OCI-LY7 (cell line): ENCODE measurements at regions not wholly inside any gene's neighbourhood (a gene's known extent, or its start where the extent isn't known, plus 50 kb on each side); places are given as distances from the start of the nearest gene placed in this dataset.

Source experiments
- BruUV-seq: library from RNA; stranded (reverse); fragments of 400-500 nt; replicated peaks from 2 replicates; lab custom pipeline; 2021; lab: Mats Ljungman, UMichigan
- CTCF ChIA-PET: fragments of 300-600 bp; sonication (Branson Sonifier 250); formaldehyde crosslinking; loops from one replicate; lab custom pipeline; 2022; ENCODE audit warnings: antibody characterized with exemption; ENCODE audit not compliant: unreplicated experiment; lab: Charles Lee
- POLR2A ChIA-PET: fragments of 300-600 bp; sonication (Branson Sonifier 250); formaldehyde crosslinking; loops from one replicate; lab custom pipeline; 2022; ENCODE audit warnings: antibody characterized with exemption; lab: Charles Lee
- DNase-seq: peaks from one replicate; pipeline ENCODE4 v3.0.0-alpha.2; 2015; ENCODE audit warnings: low spot score
- H2AFZ ChIP-seq: fragments of 200-600 bp; sonication (generic), shearing (Covaris generic); 2 replicates; pipeline ENCODE4 v1.6.1; 2014; ENCODE audit warnings: mild to moderate bottlenecking, antibody characterized with exemption, low read length, moderate library complexity
- H3K27ac ChIP-seq: fragments of 200-600 bp; sonication (generic); 2 replicates; pipeline ENCODE4 v1.5.1; 2014; ENCODE audit warnings: mixed run types, low read depth, mild to moderate bottlenecking, moderate library complexity, low read length, inconsistent platforms; ENCODE audit not compliant: poor library complexity, severe bottlenecking
- H3K36me3 ChIP-seq: fragments of 200-600 bp; sonication (generic); 2 replicates; pipeline ENCODE4 v1.6.1; 2014; ENCODE audit warnings: mild to moderate bottlenecking, antibody characterized with exemption, low read length, moderate library complexity, mixed read lengths; ENCODE audit not compliant: insufficient read depth
- H3K4me1 ChIP-seq: fragments of 200-600 bp; sonication (generic); 2 replicates; pipeline ENCODE4 v1.5.1; 2014; ENCODE audit warnings: mild to moderate bottlenecking, low read length; ENCODE audit not compliant: insufficient read depth, poor library complexity, severe bottlenecking
- H3K4me2 ChIP-seq: fragments of 200-600 bp; sonication (generic); 2 replicates; pipeline ENCODE4 v1.6.1; 2014; ENCODE audit warnings: mild to moderate bottlenecking, low read length
- H3K4me3 ChIP-seq: fragments of 200-600 bp; sonication (generic); 2 replicates; pipeline ENCODE4 v1.5.1; 2014; ENCODE audit warnings: mild to moderate bottlenecking, low read depth, low read length; ENCODE audit not compliant: poor library complexity, severe bottlenecking
- H3K79me2 ChIP-seq: fragments of 200-600 bp; sonication (generic); 2 replicates; pipeline ENCODE4 v1.6.1; 2016; ENCODE audit warnings: low read depth, mild to moderate bottlenecking, low read length, moderate library complexity, mixed read lengths; ENCODE audit not compliant: insufficient read depth
- H3K9me2 ChIP-seq: fragments of 200-600 bp; sonication (generic); 2 replicates; pipeline ENCODE4 v1.6.1; 2016; ENCODE audit warnings: mild to moderate bottlenecking, low read length, mixed read lengths; ENCODE audit not compliant: insufficient read depth
- H3K9me3 ChIP-seq: fragments of 200-600 bp; sonication (generic); 2 replicates; pipeline ENCODE4 v1.6.1; 2014; ENCODE audit warnings: mild to moderate bottlenecking, mixed run types, low read length, mixed read lengths
- H4K20me1 ChIP-seq: fragments of 200-600 bp; sonication (generic); 2 replicates; pipeline ENCODE4 v1.6.1; 2014; ENCODE audit warnings: mild to moderate bottlenecking, antibody characterized with exemption, low read length, moderate library complexity, mixed read lengths; ENCODE audit not compliant: insufficient read depth
- EZH2phosphoT487 ChIP-seq: fragments of 200-600 bp; sonication (generic); IDR thresholded peaks from 2 replicates; pipeline ENCODE4 v1.6.1; 2018; ENCODE audit warnings: low read depth, borderline replicate concordance, mild to moderate bottlenecking, mixed run types, antibody characterized with exemption, low read length, moderate library complexity, mixed read lengths
- intact Hi-C: fragments of 100-400 bp; cut with micrococcal nuclease; formaldehyde crosslinking; loops from one replicate; pipeline ENCODE4 v1.10.0; 2022; ENCODE audit not compliant: unreplicated experiment
- TF ChIP-seq, protein P1 (sequence below): fragments of 200-600 bp; sonication (generic); conservative IDR thresholded peaks from 2 replicates; pipeline ENCODE4 v1.5.1; 2014; ENCODE audit warnings: mild to moderate bottlenecking, antibody characterized with exemption, low read length, moderate library complexity, mixed read lengths

DNA sequence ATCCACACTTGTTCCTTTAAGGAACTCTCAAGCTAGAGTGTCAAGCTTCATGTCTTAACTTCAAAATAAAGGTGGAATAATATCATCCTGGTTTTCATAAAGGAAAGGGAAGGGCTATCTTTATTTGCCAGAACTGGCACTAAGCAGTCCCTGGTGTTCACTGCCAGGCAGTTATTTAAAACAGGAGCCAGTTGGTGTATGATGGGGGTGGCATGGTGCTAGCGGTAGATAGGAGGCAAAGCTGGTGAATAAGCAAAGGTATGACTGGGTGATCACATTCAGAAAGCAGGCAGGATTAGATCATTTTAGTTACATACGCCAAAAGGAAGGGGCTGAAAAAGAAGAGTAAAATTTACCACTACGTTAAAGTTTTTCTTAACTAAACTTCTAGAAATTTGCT lies 776.3 kb downstream of the BCL11A start:
- Histone ChIP-seq H3K4me1 (no peaks in the 10 kb centered on the region), H2AFZ (no peak overlapping the region), H3K4me3 (no peak overlapping the region), H3K79me2 (no peaks in the 10 kb centered on the region), H4K20me1 (no peaks in the 10 kb centered on the region), H3K27ac (no peak overlapping the region), H3K4me2 (no peak overlapping the region), H3K9me2 (no peaks in the 10 kb centered on the region), H3K9me3 (no peaks in the 10 kb centered on the region), H3K36me3 (no peaks in the 10 kb centered on the region)
- DNase-seq, result no peak
- CTCF ChIA-PET, result interaction anchor here (0.6 kb wide), 1 partner anchor 31 kb away, joined by 4 read pairs; no protein-coding TSS in a partner anchor
- POLR2A ChIA-PET, result interaction anchor here (0.6 kb wide), 1 partner anchor 31 kb away, joined by 4 read pairs; no protein-coding TSS in a partner anchor
- TF ChIP-seq, protein P1, sequence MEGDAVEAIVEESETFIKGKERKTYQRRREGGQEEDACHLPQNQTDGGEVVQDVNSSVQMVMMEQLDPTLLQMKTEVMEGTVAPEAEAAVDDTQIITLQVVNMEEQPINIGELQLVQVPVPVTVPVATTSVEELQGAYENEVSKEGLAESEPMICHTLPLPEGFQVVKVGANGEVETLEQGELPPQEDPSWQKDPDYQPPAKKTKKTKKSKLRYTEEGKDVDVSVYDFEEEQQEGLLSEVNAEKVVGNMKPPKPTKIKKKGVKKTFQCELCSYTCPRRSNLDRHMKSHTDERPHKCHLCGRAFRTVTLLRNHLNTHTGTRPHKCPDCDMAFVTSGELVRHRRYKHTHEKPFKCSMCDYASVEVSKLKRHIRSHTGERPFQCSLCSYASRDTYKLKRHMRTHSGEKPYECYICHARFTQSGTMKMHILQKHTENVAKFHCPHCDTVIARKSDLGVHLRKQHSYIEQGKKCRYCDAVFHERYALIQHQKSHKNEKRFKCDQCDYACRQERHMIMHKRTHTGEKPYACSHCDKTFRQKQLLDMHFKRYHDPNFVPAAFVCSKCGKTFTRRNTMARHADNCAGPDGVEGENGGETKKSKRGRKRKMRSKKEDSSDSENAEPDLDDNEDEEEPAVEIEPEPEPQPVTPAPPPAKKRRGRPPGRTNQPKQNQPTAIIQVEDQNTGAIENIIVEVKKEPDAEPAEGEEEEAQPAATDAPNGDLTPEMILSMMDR, result no peak
- no peak for TF ChIP-seq EZH2phosphoT487
- intact Hi-C loops, result no loop called here
- BruUV-seq, result no TSS peak

DNA sequence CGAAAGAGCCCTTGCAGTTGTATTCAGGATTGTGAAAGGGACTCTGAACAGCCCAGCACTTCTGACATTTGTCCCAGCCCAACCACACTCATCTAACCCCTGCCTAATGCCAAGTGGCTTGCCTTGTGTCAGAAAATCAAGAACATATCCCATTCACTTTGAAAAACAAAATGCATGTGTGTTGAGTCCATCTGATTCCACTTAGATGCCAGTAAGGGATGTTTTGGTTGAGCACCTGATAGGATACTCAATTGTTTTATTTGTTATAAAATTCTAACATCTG lies 776.8 kb downstream of the BCL11A start:
- no peak for DNase-seq

DNA sequence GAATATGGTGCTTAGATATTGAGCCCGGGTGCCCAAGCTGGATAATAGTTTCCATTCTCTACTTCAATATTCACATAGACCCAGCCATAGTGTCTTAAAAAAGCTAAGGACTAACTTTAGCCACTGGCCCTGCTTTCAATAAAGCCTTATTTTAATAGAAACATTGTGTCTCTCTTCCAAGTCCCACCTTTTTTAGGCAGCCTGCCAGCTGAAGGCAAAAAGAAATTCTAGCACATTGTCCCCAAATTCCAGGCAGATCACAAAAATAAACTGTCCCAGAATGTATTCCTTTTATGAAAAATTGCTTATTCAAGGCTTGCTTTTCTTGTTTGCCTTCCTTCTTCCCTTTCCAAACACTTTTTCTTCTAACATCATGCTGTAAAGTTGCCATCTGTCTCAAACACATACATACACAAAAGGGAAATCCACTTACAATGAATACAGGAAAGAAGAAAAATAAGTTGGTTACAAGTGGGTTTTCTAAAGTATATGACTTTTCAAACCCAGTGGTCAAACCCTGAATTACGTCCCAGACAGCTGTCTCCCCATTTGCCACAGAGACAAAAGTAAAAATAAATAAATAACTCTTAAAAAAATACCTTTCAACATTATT lies 778.5 kb downstream of the BCL11A start:
- CTCF ChIA-PET, result no interaction called here
- DNase-seq, result no peak
- no peaks in the 10 kb centered on the region for H3K9me3 ChIP-seq
- H3K4me3 ChIP-seq, result no peak overlapping the region
- TF ChIP-seq, protein P1, result 0 out of 2 replicates have a peak, but pooled peaks have one; percentile 18
- no peak for TF ChIP-seq EZH2phosphoT487
- H4K20me1 ChIP-seq, result no peaks in the 10 kb centered on the region
- no peak overlapping the region for H3K4me2 ChIP-seq
- H2AFZ ChIP-seq, result no peak overlapping the region
- H3K9me2 ChIP-seq, result no peaks in the 10 kb centered on the region
- POLR2A ChIA-PET, result no interaction called here
- H3K4me1 ChIP-seq, result no peaks in the 10 kb centered on the region
- intact Hi-C loops, result no loop called here
- no peaks in the 10 kb centered on the region for H3K36me3 ChIP-seq
- no peak overlapping the region for H3K27ac ChIP-seq
- no peaks in the 10 kb centered on the region for H3K79me2 ChIP-seq
- no TSS peak for BruUV-seq

More for the DNA sequence above, 776.8 kb downstream of the BCL11A start:
- no peaks in the 10 kb centered on the region for H4K20me1 ChIP-seq
- CTCF ChIA-PET, result no interaction called here
- BruUV-seq, result no TSS peak
- intact Hi-C loops, result no loop called here
- H3K79me2 ChIP-seq, result no peaks in the 10 kb centered on the region
- POLR2A ChIA-PET, result interaction anchor here (0.5 kb wide), 1 partner anchor 172 kb away, joined by 4 read pairs; no protein-coding TSS in a partner anchor
- H3K9me2 ChIP-seq, result no peaks in the 10 kb centered on the region
- H3K4me3 ChIP-seq, result no peak overlapping the region
- TF ChIP-seq, protein P1, result no peak
- TF ChIP-seq EZH2phosphoT487, result no peak
- no peaks in the 10 kb centered on the region for H3K4me1 ChIP-seq
- no peaks in the 10 kb centered on the region for H3K9me3 ChIP-seq
- no peak overlapping the region for H3K4me2 ChIP-seq
- no peak overlapping the region for H2AFZ ChIP-seq
- H3K36me3 ChIP-seq, result no peaks in the 10 kb centered on the region
- no peak overlapping the region for H3K27ac ChIP-seq
